HFF-Myc (cell line): ENCODE measurements at regions not wholly inside any gene's neighbourhood (a gene's known extent, or its start where the extent isn't known, plus 50 kb on each side); places are given as distances from the start of the nearest gene placed in this dataset.
A peak's percentile ranks its signal among the peaks of the same experiment; 100 is the strongest.

Experiments used
- DNase-seq: peaks from one replicate; pipeline ENCODE4 v3.0.0-alpha.2; 2011; ENCODE audit warnings: low read depth; ENCODE audit errors: extremely low read depth
- H3K4me3 ChIP-seq: replicated peaks from 2 replicates; pipeline ENCODE4 v1.5.1; 2011; ENCODE audit warnings: low read depth, mild to moderate bottlenecking, control low read depth, low read length
- CTCF ChIP-seq: IDR thresholded peaks from 2 replicates; pipeline ENCODE4 v1.5.1; 2012; ENCODE audit warnings: mild to moderate bottlenecking, low read depth, low read length, control low read depth; ENCODE audit errors: missing control alignments

GRCh38 chr11:33638608-33639007, 62.0 kb downstream of the C11orf91 start:
- TF ChIP-seq CTCF: no peak
- no peak for DNase-seq
- no peak overlapping the region for H3K4me3 ChIP-seq

GRCh38 chr11:33636104-33636503, 64.5 kb downstream of the C11orf91 start:
- H3K4me3 ChIP-seq: no peak overlapping the region
- TF ChIP-seq CTCF: no peak
- DNase-seq: no peak

- no peak overlapping the region for H3K4me3 ChIP-seq
- no peak for TF ChIP-seq CTCF
- DNase-seq: no peak
Measured at GRCh38 chr11:33635161-33635560, 65.5 kb downstream of the C11orf91 start.

- no peak for DNase-seq
- TF ChIP-seq CTCF: no peak
- H3K4me3 ChIP-seq: no peak overlapping the region
Measured at GRCh38 chr11:33634291-33634834, 66.3 kb downstream of the C11orf91 start.

- no peak overlapping the region for H3K4me3 ChIP-seq
- peak; percentile 42 for DNase-seq
- TF ChIP-seq CTCF: no peak
Measured at GRCh38 chr11:33633251-33634003, 67.2 kb downstream of the C11orf91 start.

GRCh38 chr11:33631749-33632091, 68.9 kb downstream of the C11orf91 start:
- DNase-seq: no peak
- no peak for TF ChIP-seq CTCF
- no peak overlapping the region for H3K4me3 ChIP-seq
